HCT116 (cell line): ENCODE measurements at regions not wholly inside any gene's neighbourhood (a gene's known extent, or its start where the extent isn't known, plus 50 kb on each side); places are given as distances from the start of the nearest gene placed in this dataset.

Experiments
- ATAC-seq: fragments of 200-7000 bp; cut with Tn5 transposase; 2 replicates; pipeline ENCODE4 v1.9.1; 2020; ENCODE audit warnings: mild to moderate bottlenecking, moderate library complexity
- BruUV-seq: library from RNA; stranded (reverse); fragments of 400-500 nt; replicated peaks from 2 replicates; lab custom pipeline; 2021; lab: Mats Ljungman, UMichigan
- CTCF ChIA-PET: fragments of 300-600 bp; sonication (Branson Sonifier 250); formaldehyde crosslinking; loops from one replicate; lab custom pipeline; 2021; ENCODE audit warnings: antibody characterized with exemption; lab: Charles Lee
- POLR2A ChIA-PET: fragments of 300-600, 350-600 bp; sonication (Branson Sonifier 250); formaldehyde crosslinking; loops from one replicate; lab custom pipeline; 2021; ENCODE audit warnings: antibody characterized with exemption; lab: Charles Lee
- RAD21 ChIA-PET, 2 experiments: fragments of 300-600 bp; sonication (Branson Sonifier 250); formaldehyde crosslinking; loops; one replicate each; lab custom pipeline; 2023; ENCODE audit warnings: low total read pairs in 2 of 2; ENCODE audit not compliant: uncharacterized antibody in 2 of 2, unreplicated experiment in 2 of 2, low non-redundant PET in 1 of 2; lab: Charles Lee
- DNase-seq: peaks from one replicate; pipeline ENCODE4 v3.0.0-alpha.2; 2010; ENCODE audit warnings: low read depth, low spot score
- H2AFZ ChIP-seq: fragments of 200-600 bp; shearing (Covaris generic), sonication (generic); 2 replicates; pipeline ENCODE4 v1.6.1; 2017; ENCODE audit warnings: low read depth, mixed run types, mixed read lengths, antibody characterized with exemption, low read length; ENCODE audit not compliant: poor library complexity, severe bottlenecking
- H3K27ac ChIP-seq: 2 replicates; pipeline ENCODE4 v1.5.1; 2012; ENCODE audit warnings: low read depth, low read length
- H3K27me3 ChIP-seq: fragments of 200-600 bp; sonication (generic); 2 replicates; pipeline ENCODE4 v1.6.1; 2016; ENCODE audit warnings: mixed run types, low read length, mixed read lengths; ENCODE audit not compliant: insufficient read depth
- H3K36me3 ChIP-seq, 2 experiments: fragments of 200-500 bp in 1 of 2; fragments of 200-600 bp in 1 of 2; sonication (Bioruptor generic) in 1 of 2; sonication (generic) in 1 of 2; 2 replicates each; pipeline versions ENCODE4 v1.5.1 to v1.6.1; 2014 to 2016; ENCODE audit warnings: low read length in 2 of 2, inconsistent platforms in 1 of 2, mixed read lengths in 1 of 2, mixed run types in 1 of 2; ENCODE audit not compliant: insufficient read depth in 2 of 2, control insufficient read depth in 1 of 2
- H3K4me1 ChIP-seq, 2 experiments: fragments of 200-600 bp in 1 of 2; sonication (generic) in 1 of 2; 2 replicates each; pipeline versions ENCODE4 v1.5.1 to v1.6.1; 2012 to 2017; ENCODE audit warnings: low read length in 2 of 2, inconsistent platforms in 1 of 2, mild to moderate bottlenecking in 1 of 2, mixed read lengths in 1 of 2, mixed run types in 1 of 2, moderate library complexity in 1 of 2; ENCODE audit not compliant: insufficient read depth in 2 of 2, control insufficient read depth in 1 of 2
- H3K4me2 ChIP-seq: fragments of 200-600 bp; sonication (generic); 2 replicates; pipeline ENCODE4 v1.6.1; 2017; ENCODE audit warnings: mixed run types, low read length, mixed read lengths
- H3K4me3 ChIP-seq, 2 experiments: fragments of 200-600 bp in 1 of 2; sonication (generic) in 1 of 2; replicated peaks in 1 of 2; 2 replicates each; pipeline ENCODE4 v1.5.1; 2011 to 2016; ENCODE audit warnings: low read length in 2 of 2, control low read depth in 1 of 2, low read depth in 1 of 2, mild to moderate bottlenecking in 1 of 2, mixed read lengths in 1 of 2, mixed run types in 1 of 2
- H3K79me2 ChIP-seq: fragments of 200-600 bp; sonication (generic); 2 replicates; pipeline ENCODE4 v1.6.1; 2017; ENCODE audit warnings: mild to moderate bottlenecking, mixed run types, low read length, moderate library complexity, mixed read lengths; ENCODE audit not compliant: insufficient read depth
- H3K9ac ChIP-seq: fragments of 200-600 bp; sonication (generic); 2 replicates; pipeline ENCODE4 v1.6.1; 2016; ENCODE audit warnings: low read length, mixed read lengths
- H3K9me2 ChIP-seq: fragments of 200-600 bp; sonication (generic), shearing (Covaris generic); 2 replicates; pipeline ENCODE4 v1.6.1; 2017; ENCODE audit warnings: mixed run types, mild to moderate bottlenecking, moderate library complexity; ENCODE audit not compliant: insufficient read depth
- H3K9me3 ChIP-seq, 2 experiments: fragments of 200-500 bp in 1 of 2; fragments of 200-600 bp in 1 of 2; sonication (Bioruptor generic) in 1 of 2; sonication (generic) in 1 of 2; 2 replicates each; pipeline ENCODE4 v1.6.1; 2014 to 2017; ENCODE audit warnings: low read length in 2 of 2, mixed read lengths in 2 of 2, inconsistent platforms in 1 of 2, low read depth in 1 of 2, mild to moderate bottlenecking in 1 of 2, mixed run types in 1 of 2, moderate library complexity in 1 of 2; ENCODE audit not compliant: control insufficient read depth in 1 of 2, insufficient read depth in 1 of 2
- H4K20me1 ChIP-seq: fragments of 200-600 bp; sonication (generic), shearing (Covaris generic); 2 replicates; pipeline ENCODE4 v1.6.1; 2017; ENCODE audit warnings: mixed run types, mild to moderate bottlenecking, moderate library complexity; ENCODE audit not compliant: insufficient read depth
- SIN3A ChIP-seq: IDR thresholded peaks from 2 replicates; pipeline ENCODE4 v1.6.1; 2012; ENCODE audit warnings: low read depth
- SP1 ChIP-seq: IDR thresholded peaks from 2 replicates; pipeline ENCODE4 v1.6.1; 2012; ENCODE audit warnings: low read depth
- TCF7L2 ChIP-seq: IDR thresholded peaks from 2 replicates; pipeline ENCODE4 v1.7.0; 2011; ENCODE audit warnings: borderline replicate concordance, inconsistent platforms; ENCODE audit not compliant: insufficient read depth, insufficient read length; ENCODE audit errors: extremely low read depth
- ZFX ChIP-seq: fragments of 450-650 bp; IDR thresholded peaks from 2 replicates; pipeline ENCODE4 v1.6.1; 2017
- intact Hi-C: fragments of 100-400 bp; cut with micrococcal nuclease; formaldehyde crosslinking; loops from 2 replicates; pipeline ENCODE4 v1.10.0; 2022
- TF ChIP-seq, protein P1 (sequence below): IDR thresholded peaks from 2 replicates; pipeline ENCODE4 v1.6.1; 2012

DNA sequence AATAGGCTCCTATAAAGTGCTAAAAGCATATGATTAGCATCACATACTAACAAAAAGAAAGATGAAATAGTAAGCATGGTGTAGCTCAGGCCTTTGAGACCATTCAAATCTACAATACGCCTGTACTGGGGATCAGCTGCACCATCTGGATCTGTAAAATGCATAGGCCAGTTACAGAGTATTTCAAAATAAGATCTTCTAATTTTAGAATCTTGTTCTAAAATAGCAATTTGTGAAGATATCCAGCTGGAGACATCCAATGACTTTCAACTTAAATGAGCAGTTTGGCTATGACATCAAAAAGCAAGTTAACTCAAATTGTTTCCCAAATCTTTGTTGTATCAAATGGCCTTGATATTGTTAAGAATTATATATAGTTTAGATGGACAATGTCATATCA is 386.3 kb downstream of the MRPS30 start:
- Histone ChIP-seq H4K20me1 (no peaks in the 10 kb centered on the region), H2AFZ (no peak overlapping the region), H3K9me3 (no peaks in the 10 kb centered on the region), H3K27me3 (no peaks in the 10 kb centered on the region), H3K36me3 (no peaks in the 10 kb centered on the region), H3K4me2 (no peak overlapping the region), H3K27ac (no peak overlapping the region), H3K79me2 (no peaks in the 10 kb centered on the region), H3K4me1 (no peaks in the 10 kb centered on the region), H3K9ac (no peak overlapping the region), H3K9me2 (no peaks in the 10 kb centered on the region; the same call in 1 of the 2 replicates), H3K4me3 (no peak overlapping the region)
- no peak for TF ChIP-seq SP1
- no peak for TF ChIP-seq TCF7L2
- TF ChIP-seq, protein P1, sequence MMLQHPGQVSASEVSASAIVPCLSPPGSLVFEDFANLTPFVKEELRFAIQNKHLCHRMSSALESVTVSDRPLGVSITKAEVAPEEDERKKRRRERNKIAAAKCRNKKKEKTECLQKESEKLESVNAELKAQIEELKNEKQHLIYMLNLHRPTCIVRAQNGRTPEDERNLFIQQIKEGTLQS: no peak
- no peak for TF ChIP-seq SIN3A
- no peak for TF ChIP-seq ZFX
- POLR2A ChIA-PET: no interaction called here
- RAD21 ChIA-PET: no interaction called here
- intact Hi-C loops: no loop called here
- ATAC-seq (no peak), DNase-seq (no peak)
- no TSS peak for BruUV-seq
- CTCF ChIA-PET: no interaction called here
